ENCODE measurements at regions not wholly inside any gene's neighbourhood (a gene's known extent, or its start where the extent isn't known, plus 50 kb on each side); places are given as distances from the start of the nearest gene placed in this dataset.

- TF ChIP-seq CTCF (IDR thresholded peaks at IDR 0.05; ENCODE audit: insufficient read depth, low read depth, low read length) (no peak), EZH2 (IDR thresholded peaks at IDR 0.05; ENCODE audit: insufficient read depth, low read length) (no peak)
Observed at GRCh38 chr2:217740178-217740577, 262.6 kb downstream of the TNS1 start.
